ENCODE measurements at regions not wholly inside any gene's neighbourhood (a gene's known extent, or its start where the extent isn't known, plus 50 kb on each side); places are given as distances from the start of the nearest gene placed in this dataset.

DNA sequence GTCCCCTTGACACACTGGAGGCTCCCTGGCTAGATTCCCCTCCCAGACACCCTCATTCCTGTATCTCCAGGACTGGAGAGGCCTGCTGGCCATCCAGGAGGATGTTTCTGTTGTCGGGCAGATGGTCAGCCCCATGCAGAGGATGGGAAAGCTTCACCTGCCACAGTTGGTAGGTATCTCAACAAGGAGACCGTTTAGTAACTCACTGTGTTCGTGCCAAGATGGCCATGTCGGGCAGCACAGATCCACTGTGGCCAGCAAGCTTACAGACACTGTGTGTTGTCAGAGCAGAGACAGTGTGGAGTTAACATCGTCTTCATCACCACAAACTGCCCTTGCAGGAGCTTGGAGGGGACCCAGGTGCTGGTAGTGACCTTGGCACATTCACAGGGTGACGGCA lies 390.9 kb downstream of the SEC14L1 start:
- TF ChIP-seq POLR2A (IDR thresholded peaks at IDR 0.05): no peak
- TF ChIP-seq, protein P1, sequence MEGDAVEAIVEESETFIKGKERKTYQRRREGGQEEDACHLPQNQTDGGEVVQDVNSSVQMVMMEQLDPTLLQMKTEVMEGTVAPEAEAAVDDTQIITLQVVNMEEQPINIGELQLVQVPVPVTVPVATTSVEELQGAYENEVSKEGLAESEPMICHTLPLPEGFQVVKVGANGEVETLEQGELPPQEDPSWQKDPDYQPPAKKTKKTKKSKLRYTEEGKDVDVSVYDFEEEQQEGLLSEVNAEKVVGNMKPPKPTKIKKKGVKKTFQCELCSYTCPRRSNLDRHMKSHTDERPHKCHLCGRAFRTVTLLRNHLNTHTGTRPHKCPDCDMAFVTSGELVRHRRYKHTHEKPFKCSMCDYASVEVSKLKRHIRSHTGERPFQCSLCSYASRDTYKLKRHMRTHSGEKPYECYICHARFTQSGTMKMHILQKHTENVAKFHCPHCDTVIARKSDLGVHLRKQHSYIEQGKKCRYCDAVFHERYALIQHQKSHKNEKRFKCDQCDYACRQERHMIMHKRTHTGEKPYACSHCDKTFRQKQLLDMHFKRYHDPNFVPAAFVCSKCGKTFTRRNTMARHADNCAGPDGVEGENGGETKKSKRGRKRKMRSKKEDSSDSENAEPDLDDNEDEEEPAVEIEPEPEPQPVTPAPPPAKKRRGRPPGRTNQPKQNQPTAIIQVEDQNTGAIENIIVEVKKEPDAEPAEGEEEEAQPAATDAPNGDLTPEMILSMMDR (IDR thresholded peaks at IDR 0.05): no peak
- TF ChIP-seq EP300 (IDR thresholded peaks at IDR 0.05): no peak
- TF ChIP-seq POLR2AphosphoS5 (IDR thresholded peaks at IDR 0.05): no peak

Measured in upper lobe of left lung (tissue), 4 donors.